ENCODE measurements at regions not wholly inside any gene's neighbourhood (a gene's known extent, or its start where the extent isn't known, plus 50 kb on each side); places are given as distances from the start of the nearest gene placed in this dataset.

DNA sequence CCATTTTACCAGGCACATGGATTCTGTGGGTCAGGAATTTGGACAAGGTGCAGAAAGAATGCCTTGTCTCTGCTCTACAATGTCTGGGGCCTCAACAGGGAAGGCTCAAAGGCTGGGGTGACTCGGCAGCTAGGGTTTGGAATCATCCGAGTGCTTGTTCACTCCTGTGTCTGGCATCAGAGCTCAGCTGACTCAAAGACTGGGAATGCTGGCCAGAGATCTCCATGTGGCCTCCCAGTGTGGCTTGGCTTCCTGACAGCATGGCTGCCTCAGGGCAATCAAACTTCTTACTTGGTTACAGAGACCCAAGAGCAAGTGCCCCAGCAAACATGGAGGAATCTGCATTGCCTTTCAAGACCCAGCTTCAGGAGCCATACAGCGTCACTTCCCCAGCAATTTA is 110.5 kb downstream of the TOMM20 start:
- TF ChIP-seq MXD4 (CRISPR knock-in tag; IDR thresholded peaks at IDR 0.05) (no peak), ZNF496 (CRISPR knock-in tag; IDR thresholded peaks at IDR 0.05; ENCODE audit: insufficient replicate concordance) (no peak), BHLHE40 (IDR thresholded peaks at IDR 0.05; ENCODE audit: low read length) (no peak), ZFX (CRISPR knock-in tag; IDR thresholded peaks at IDR 0.05; ENCODE audit: low read depth) (no peak), TP53 (CRISPR knock-in tag; conservative IDR thresholded peaks at IDR 0.05) (no peak), TOPORS (CRISPR knock-in tag; IDR thresholded peaks at IDR 0.05) (no peak), CC2D1A (CRISPR knock-in tag; IDR thresholded peaks at IDR 0.05) (no peak), ZNF274 (CRISPR knock-in tag; IDR thresholded peaks at IDR 0.05) (no peak)
